DOHH2 (cell line): ENCODE measurements at regions not wholly inside any gene's neighbourhood (a gene's known extent, or its start where the extent isn't known, plus 50 kb on each side); places are given as distances from the start of the nearest gene placed in this dataset.

Experiments
- H3F3A ChIP-seq: fragments of 200-600 bp; sonication (generic), shearing (Covaris generic); 2 replicates; pipeline ENCODE4 v1.6.0; 2016; ENCODE audit warnings: antibody characterized with exemption, mild to moderate bottlenecking; ENCODE audit not compliant: control insufficient read depth, insufficient read depth
- H3K27ac ChIP-seq: fragments of 200-600 bp; sonication (generic); 2 replicates; pipeline ENCODE4 v1.5.1; 2014; ENCODE audit warnings: low read depth, mild to moderate bottlenecking, low read length, moderate library complexity
- H3K27me3 ChIP-seq: fragments of 200-600 bp; sonication (generic); 2 replicates; pipeline ENCODE4 v1.6.1; 2014; ENCODE audit warnings: mild to moderate bottlenecking, low read length, mixed read lengths; ENCODE audit not compliant: control insufficient read depth
- H3K36me3 ChIP-seq: fragments of 200-600 bp; sonication (generic); 2 replicates; pipeline ENCODE4 v1.6.1; 2014; ENCODE audit warnings: mild to moderate bottlenecking, low read length, moderate library complexity, mixed read lengths; ENCODE audit not compliant: control insufficient read depth
- H3K4me1 ChIP-seq: fragments of 200-600 bp; sonication (generic); 2 replicates; pipeline ENCODE4 v1.6.1; 2014; ENCODE audit warnings: mild to moderate bottlenecking, low read length, mixed read lengths; ENCODE audit not compliant: control insufficient read depth
- H3K4me2 ChIP-seq: fragments of 200-600 bp; sonication (generic); 2 replicates; pipeline ENCODE4 v1.6.0; 2014; ENCODE audit warnings: mild to moderate bottlenecking, low read length, moderate library complexity
- H3K4me3 ChIP-seq: fragments of 200-600 bp; sonication (generic); 2 replicates; pipeline ENCODE4 v1.5.1; 2014; ENCODE audit warnings: mild to moderate bottlenecking, low read length, mixed read lengths
- H3K79me2 ChIP-seq: fragments of 200-600 bp; sonication (generic); 2 replicates; pipeline ENCODE4 v1.6.1; 2014; ENCODE audit warnings: mild to moderate bottlenecking, low read length, mixed read lengths; ENCODE audit not compliant: control insufficient read depth
- H3K9me2 ChIP-seq: fragments of 200-600 bp; sonication (generic); replicated peaks from 2 replicates; pipeline ENCODE4 v1.6.1; 2014; ENCODE audit warnings: mild to moderate bottlenecking, low read length, mixed read lengths; ENCODE audit not compliant: control insufficient read depth
- H3K9me3 ChIP-seq: fragments of 200-600 bp; sonication (generic); 2 replicates; pipeline ENCODE4 v1.6.1; 2014; ENCODE audit warnings: antibody characterized with exemption, low read length, mixed read lengths; ENCODE audit not compliant: control insufficient read depth, insufficient read depth
- H4K20me1 ChIP-seq: fragments of 200-600 bp; sonication (generic); 2 replicates; pipeline ENCODE4 v1.6.0; 2014; ENCODE audit warnings: low read depth, mild to moderate bottlenecking, antibody characterized with exemption, low read length, moderate library complexity; ENCODE audit not compliant: control insufficient read depth, insufficient read depth
- EZH2phosphoT487 ChIP-seq: fragments of 200-600 bp; sonication (generic); IDR thresholded peaks from 2 replicates; pipeline ENCODE4 v1.6.1; 2017; ENCODE audit warnings: borderline replicate concordance, mild to moderate bottlenecking, antibody characterized with exemption, low read length, moderate library complexity, mixed read lengths
- TF ChIP-seq, protein P1 (sequence below): fragments of 200-600 bp; sonication (generic); IDR thresholded peaks from one replicate; pipeline ENCODE4 v1.5.1; 2014; ENCODE audit warnings: antibody characterized with exemption, mild to moderate bottlenecking, low read depth, low read length; ENCODE audit not compliant: poor library complexity, severe bottlenecking

DNA sequence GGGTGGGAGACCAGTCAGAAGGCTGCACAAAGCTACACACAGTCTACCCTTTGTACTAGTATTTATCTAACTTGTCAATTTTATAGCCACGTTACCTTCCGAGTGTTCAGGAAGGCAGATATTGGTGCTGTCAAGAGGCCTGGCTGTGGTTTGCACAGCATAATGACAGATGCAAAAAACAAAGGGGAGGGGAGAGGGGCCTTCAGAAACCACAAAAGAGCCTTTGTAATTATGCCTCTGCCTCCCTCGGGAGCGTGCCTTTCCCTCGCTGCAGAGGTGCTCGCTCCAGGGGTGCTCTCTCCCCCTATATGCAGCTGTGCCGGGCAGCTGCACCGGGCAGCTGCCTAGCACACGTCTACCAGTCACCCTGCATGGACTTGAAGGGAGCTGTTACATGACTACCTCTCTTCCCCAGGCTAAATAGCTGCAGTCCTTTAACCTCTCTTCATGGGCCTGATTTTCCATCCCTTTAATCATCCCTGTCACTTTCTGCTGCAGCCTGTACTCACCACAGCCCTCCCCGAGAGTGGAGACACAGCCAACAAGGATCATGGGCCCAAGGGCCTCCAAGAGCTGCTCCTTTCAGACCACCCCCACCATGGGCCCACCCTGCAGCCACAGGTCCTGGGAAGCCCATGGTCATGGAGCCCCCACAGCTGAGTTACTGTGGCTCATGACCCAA, 168.4 kb upstream of the PKDCC start:
- no peaks in the 10 kb centered on the region for H3K79me2 ChIP-seq
- TF ChIP-seq EZH2phosphoT487 = no peak
- no peak overlapping the region for H3K27ac ChIP-seq
- H4K20me1 ChIP-seq = no peaks in the 10 kb centered on the region
- H3K9me2 ChIP-seq = no peaks in the 10 kb centered on the region
- H3K9me3 ChIP-seq = no peaks in the 10 kb centered on the region
- H3K4me2 ChIP-seq = no peak overlapping the region
- peaks cover 15% of the 10 kb centered on the region; the same call in 1 of the 2 replicates for H3K27me3 ChIP-seq
- H3K4me1 ChIP-seq = no peaks in the 10 kb centered on the region; the same call in 1 of the 2 replicates
- no peaks in the 10 kb centered on the region for H3F3A ChIP-seq
- no peak overlapping the region for H3K4me3 ChIP-seq
- no peaks in the 10 kb centered on the region for H3K36me3 ChIP-seq

DNA sequence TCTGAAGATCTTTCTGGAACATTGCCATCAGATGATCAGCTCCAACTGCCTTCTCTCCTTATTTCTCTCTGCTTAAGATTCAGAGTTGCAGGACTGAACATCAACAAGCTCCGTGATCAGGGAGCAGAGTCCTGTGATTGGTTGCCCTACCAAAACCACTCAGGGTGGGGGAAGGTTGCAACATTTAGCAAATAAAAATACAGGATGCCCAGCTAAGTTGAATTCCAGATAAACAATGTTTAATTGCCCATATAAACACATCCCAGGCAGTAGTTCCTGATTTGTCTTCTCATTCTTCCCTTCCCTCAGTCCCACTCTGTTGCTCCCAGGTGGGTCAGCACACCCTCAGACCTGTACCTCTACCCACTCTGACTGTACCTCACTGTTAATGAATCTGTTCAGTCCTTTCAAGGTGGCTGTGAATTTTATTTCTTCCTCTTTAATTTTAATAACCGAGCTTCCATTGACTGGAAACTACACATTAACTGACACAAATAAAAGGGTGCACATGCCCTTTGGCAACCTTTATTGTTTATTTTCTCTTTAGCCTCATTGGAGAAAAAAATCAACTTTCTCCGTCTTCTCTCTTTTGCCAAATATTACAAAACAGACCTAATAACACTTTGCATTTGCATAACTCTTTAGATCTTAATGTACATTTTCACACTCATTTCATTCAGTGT, 167.1 kb upstream of the PKDCC start:
- TF ChIP-seq EZH2phosphoT487 = no peak
- TF ChIP-seq, protein P1, sequence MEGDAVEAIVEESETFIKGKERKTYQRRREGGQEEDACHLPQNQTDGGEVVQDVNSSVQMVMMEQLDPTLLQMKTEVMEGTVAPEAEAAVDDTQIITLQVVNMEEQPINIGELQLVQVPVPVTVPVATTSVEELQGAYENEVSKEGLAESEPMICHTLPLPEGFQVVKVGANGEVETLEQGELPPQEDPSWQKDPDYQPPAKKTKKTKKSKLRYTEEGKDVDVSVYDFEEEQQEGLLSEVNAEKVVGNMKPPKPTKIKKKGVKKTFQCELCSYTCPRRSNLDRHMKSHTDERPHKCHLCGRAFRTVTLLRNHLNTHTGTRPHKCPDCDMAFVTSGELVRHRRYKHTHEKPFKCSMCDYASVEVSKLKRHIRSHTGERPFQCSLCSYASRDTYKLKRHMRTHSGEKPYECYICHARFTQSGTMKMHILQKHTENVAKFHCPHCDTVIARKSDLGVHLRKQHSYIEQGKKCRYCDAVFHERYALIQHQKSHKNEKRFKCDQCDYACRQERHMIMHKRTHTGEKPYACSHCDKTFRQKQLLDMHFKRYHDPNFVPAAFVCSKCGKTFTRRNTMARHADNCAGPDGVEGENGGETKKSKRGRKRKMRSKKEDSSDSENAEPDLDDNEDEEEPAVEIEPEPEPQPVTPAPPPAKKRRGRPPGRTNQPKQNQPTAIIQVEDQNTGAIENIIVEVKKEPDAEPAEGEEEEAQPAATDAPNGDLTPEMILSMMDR = no peak
- Histone ChIP-seq H3K36me3 (no peaks in the 10 kb centered on the region), H3K4me3 (no peak overlapping the region), H3K4me2 (no peak overlapping the region), H3F3A (no peaks in the 10 kb centered on the region), H3K79me2 (no peaks in the 10 kb centered on the region), H3K4me1 (no peaks in the 10 kb centered on the region; the same call in 1 of the 2 replicates), H3K9me3 (no peaks in the 10 kb centered on the region), H4K20me1 (no peaks in the 10 kb centered on the region), H3K27me3 (peaks cover 15% of the 10 kb centered on the region; the same call in 1 of the 2 replicates), H3K9me2 (no peaks in the 10 kb centered on the region), H3K27ac (no peak overlapping the region)

DNA sequence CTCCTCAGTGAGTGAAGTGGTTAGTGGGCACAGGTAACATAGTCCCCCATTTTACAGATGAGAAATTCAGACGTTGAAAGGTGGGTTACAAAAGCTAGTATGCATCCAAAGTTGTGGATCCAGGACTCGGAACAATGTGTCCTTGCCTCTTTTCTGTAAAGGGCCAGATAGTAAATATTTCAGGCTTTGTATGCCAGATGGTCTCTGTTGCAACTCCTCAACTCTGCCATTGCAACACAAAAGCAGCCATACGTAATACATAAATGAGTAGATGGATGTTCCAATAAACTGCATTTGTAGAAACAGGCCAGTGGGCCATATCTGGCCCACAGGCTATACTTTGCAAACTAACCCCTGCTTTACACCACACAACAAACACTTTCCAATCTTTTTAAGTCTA, 166.6 kb upstream of the PKDCC start:
- no peaks in the 10 kb centered on the region for H3F3A ChIP-seq
- no peaks in the 10 kb centered on the region for H3K9me3 ChIP-seq
- H3K79me2 ChIP-seq = no peaks in the 10 kb centered on the region
- H3K4me2 ChIP-seq = no peak overlapping the region
- no peaks in the 10 kb centered on the region for H3K9me2 ChIP-seq
- H4K20me1 ChIP-seq = no peaks in the 10 kb centered on the region
- H3K27ac ChIP-seq = no peak overlapping the region
- no peaks in the 10 kb centered on the region; the same call in 1 of the 2 replicates for H3K4me1 ChIP-seq
- peaks cover 15% of the 10 kb centered on the region; the same call in 1 of the 2 replicates for H3K27me3 ChIP-seq
- no peak for TF ChIP-seq EZH2phosphoT487
- TF ChIP-seq, protein P1 = no peak
- no peaks in the 10 kb centered on the region for H3K36me3 ChIP-seq
- H3K4me3 ChIP-seq = no peak overlapping the region

DNA sequence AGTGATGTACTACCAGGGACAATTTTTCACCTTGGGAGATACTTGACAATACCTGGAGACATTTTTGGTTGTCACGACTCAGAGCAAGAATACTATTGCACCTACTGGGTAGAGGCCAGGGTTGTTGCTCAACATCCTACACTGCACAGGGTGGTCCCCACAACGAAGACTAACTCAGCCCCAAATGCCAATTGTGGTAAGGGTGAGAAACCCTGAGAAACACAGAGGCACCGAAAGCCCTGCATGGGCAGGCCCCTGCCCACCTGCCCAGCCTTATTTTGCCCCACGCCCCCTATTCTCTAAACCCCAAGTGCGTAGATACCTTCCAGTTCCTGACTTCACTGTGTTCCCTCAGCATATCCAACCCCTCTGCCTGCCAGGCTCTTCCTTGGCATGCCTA, 163.1 kb upstream of the PKDCC start:
- H3K36me3 ChIP-seq = no peaks in the 10 kb centered on the region
- no peak overlapping the region for H3K4me2 ChIP-seq
- no peak overlapping the region for H3K4me3 ChIP-seq
- no peak overlapping the region for H3K27ac ChIP-seq
- peaks cover 12% of the 10 kb centered on the region; the same call in 1 of the 2 replicates for H3K27me3 ChIP-seq
- H3F3A ChIP-seq = no peaks in the 10 kb centered on the region
- no peaks in the 10 kb centered on the region for H3K9me2 ChIP-seq
- no peaks in the 10 kb centered on the region for H3K4me1 ChIP-seq
- TF ChIP-seq, protein P1 = no peak
- TF ChIP-seq EZH2phosphoT487 = no peak
- no peaks in the 10 kb centered on the region for H4K20me1 ChIP-seq
- H3K9me3 ChIP-seq = no peaks in the 10 kb centered on the region
- H3K79me2 ChIP-seq = no peaks in the 10 kb centered on the region
